ENCODE measurements at regions not wholly inside any gene's neighbourhood (a gene's known extent, or its start where the extent isn't known, plus 50 kb on each side); places are given as distances from the start of the nearest gene placed in this dataset.

DNA sequence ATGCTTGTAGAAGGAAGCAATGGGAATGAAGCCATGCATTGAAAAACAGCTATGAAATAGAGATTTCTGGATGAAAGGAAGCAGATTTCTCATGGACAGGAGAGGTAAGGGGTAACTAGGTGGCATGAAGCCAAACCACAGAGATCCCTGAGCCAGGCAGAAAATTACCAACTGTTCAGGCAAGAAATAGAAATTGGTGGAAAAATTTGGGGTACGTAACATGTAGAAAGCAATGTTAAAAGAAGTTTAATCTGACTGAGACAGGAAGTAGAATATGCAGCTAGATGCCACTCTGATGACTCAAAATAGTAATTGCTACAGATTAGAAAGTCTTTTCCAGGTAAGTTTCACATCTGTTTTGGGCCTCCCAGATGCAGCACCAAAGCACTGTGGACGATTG lies 928.5 kb upstream of the CELF4 start:
- TF ChIP-seq EZH2phosphoT487 (conservative IDR thresholded peaks at IDR 0.05; ENCODE audit: low read length) (no peak), CTCF (IDR thresholded peaks at IDR 0.05; ENCODE audit: insufficient read depth, low read length, poor library complexity, severe bottlenecking) (no peak)

Data from SU-DHL-6 (cell line).